GM18858 (cell line): ENCODE measurements at regions not wholly inside any gene's neighbourhood (a gene's known extent, or its start where the extent isn't known, plus 50 kb on each side); places are given as distances from the start of the nearest gene placed in this dataset.

ENCODE experiments used
- ATAC-seq: cut with Tn5 transposase; IDR thresholded peaks from one replicate; pipeline ENCODE4 v1.9.1; 2021; ENCODE audit not compliant: unreplicated experiment

- no peak for ATAC-seq
Measured at GRCh38 chr2:217393585-217394032, 533.7 kb upstream of the TNP1 start.

GRCh38 chr2:217392930-217393584, 533.2 kb upstream of the TNP1 start:
- no peak for ATAC-seq

DNA sequence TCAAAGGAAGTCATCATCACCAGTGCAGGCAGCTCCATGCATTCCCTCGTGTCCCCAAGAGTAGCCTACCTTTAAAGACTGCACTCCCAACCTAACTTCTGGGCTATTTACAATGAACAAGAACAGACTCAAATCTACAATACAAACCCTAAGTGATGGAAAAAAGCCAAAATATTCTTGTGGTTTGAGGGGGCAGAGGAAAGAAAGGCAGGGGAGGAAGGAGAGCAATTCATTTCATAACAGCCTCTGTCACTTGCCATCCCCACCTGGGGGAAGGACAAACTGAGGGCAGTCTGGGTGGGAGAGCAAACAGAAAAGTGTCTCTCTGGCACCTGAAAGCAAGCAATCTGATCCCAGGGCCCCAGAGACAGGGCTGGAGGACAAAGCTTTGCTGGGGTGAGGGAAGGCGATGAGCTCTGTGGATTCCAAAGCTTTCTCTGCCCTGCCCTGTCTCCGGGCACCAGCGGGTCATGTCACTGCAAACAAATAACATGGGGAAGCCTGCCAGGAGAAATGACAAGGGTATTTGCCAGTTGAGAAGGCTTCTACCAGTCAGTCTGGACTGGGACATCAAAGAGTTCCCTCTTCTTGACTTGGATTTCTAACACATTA, 528.0 kb upstream of the TNP1 start:
- ATAC-seq: no peak

DNA sequence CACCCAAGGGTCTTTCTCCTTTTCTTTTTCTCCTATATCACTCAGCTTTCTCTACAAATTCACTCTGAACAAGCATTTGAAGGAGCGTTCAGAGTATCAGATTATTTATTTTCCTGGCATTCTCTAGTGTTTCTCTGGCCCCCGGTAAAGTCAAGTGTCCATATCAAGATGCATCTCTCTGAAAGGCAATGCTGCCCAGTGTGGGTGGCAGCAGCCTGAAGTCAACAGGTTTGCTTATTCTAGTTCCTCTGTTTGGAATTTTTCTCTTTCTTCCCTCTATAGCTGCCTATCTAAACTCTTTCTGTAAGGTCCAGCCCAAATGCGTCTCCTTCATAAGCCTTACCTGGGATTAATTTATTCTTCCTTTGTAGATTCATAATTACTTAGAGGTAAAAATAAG, 526.2 kb upstream of the TNP1 start:
- ATAC-seq: no peak

- no peak for ATAC-seq
Measured at GRCh38 chr2:217383620-217384019, 523.8 kb upstream of the TNP1 start.

GRCh38 chr2:217382794-217383193, 522.9 kb upstream of the TNP1 start:
- no peak for ATAC-seq

DNA sequence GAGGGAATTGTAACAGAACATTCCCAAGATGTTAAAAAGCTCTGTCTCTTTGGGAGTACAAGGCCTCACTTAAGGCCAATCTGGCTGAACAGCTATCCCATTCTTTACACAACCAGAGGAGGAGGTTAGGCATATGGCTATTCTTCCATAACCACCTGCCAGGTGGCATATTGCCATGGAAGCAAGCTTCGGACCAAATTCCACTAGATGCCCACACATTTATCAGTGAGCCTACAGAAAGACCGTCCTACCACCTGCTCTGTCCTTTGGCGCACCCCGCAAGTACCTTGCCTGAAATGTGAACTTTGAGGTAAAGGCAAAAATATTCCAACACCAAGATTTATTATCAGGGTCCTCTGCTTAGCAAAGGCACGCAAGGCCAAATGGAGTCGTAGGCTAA, 519.9 kb upstream of the TNP1 start:
- no peak for ATAC-seq

GRCh38 chr2:217372794-217373193, 512.9 kb upstream of the TNP1 start:
- ATAC-seq: no peak

DNA sequence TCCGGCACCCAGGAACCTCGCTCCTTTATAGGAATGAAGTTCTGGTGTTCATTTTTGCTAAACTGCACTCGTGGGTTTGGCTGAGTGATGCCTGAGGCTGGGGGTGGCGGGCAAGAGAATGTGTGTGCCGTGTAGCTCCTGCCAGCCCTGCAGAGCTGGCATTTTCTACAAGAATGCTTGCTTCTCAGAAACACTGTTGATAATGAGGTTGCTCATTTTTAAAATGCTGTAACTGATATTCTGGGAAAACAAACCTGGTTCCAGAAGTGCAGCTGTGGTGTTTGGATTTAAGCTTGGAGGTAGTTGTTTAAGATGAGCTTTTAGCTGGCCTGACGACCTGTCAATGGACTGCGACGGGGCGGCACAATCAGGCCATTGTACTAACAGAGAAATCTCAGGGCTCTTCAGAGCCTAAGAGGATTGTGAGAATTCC, 511.9 kb upstream of the TNP1 start:
- ATAC-seq: no peak

DNA sequence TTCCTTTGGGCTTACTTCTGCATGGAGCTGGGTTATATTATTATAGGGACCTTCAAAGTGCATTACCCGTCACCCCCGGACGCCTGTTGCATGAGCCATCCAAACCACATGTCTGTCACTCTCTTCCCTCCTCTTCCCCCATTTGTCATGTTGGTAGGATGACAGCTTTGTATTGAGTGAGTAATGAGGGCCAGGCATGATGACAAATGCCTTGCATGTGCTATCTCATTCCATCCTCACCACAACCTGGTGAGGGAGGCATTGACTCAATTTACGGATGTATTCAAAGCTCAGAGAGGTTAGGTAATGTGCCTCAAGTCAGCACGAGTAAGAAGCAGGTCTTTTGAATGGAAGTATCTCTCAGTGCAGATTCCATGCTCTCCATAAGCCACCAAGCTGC, 510.5 kb upstream of the TNP1 start:
- ATAC-seq: no peak

DNA sequence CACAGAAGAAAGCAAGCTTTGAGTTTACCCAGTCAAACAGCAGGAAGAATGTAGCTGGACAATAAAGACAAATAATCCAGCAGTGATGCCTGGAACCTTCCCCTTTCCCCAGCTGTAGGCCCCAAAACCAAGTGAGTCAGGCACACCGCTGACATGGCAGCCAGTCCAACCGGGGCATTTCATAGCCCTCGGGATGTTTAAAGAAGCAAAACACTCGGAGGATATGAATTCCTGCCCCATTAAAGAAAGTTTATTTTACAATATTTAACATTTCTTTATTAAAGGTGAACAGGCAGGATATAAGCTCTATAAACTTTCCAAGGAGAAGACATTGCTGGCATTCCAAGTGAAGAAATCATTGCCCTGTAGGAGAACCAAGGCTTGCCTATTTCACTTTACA, 507.6 kb upstream of the TNP1 start:
- ATAC-seq: no peak

DNA sequence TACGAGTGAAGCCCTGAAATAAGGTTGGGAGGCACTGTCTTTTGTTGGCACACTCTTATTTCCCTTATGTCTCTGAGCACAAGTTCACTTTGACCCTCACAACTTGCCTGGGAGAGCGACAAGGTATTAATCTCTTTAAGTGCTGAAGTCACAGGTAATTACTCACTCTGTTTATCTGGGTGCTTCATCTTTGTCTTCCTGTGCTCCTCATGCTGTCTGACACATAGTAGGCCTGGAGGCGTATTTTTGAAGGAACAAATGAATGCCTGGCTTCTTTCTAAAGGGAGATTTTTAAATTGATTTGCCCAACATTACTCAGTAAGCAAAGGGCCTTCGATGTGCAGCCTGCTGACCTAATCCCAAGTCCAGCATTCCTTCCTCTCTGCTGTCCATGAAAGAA, 507.1 kb upstream of the TNP1 start:
- ATAC-seq: no peak

DNA sequence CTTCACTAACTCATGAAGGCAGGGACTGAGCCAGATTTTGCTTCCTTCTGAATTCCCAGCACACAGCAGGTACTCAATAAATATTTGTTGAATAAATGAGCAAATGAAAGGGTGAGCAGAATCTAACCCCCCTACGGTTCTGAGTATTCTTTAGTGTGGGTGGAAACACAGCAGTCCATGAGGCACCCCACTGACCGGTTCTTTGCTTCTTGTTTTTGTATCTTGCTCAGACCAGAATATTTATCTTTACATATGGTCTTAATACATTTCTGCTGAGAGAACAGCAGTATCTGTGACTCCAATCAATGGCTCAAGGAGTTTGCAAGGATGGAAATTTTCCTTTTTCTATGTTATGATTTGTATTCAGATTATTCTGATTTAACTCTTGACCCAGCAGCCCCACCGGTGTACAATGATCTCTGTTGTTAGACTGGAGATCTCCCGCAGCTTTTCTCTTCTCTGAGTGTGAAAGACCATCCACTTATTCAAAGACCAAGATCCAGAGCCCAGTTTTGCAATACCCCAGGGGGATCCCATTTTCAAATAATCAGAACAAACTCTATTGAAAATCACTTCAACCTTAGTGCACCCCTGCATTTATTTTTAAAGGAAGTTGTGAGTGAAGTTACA, 506.5 kb upstream of the TNP1 start:
- no peak for ATAC-seq

DNA sequence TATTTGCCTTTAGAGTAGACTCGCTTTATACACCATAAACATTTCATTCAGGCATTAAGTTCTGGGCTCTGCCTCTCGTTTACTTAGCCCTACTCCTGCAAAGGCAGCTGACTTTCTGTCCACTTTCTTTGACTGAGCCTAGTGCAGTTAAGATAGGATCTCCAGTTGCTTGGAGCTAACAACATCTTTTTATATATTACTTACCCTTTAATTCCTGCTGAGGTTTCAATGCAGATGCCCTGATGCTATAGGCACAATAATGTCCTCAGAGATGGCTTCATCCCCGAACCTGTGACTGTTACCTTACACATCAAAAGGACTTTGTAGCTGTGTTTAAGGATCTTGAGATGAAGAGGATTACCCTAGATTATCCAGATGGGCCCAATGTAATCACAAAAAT, 505.8 kb upstream of the TNP1 start:
- ATAC-seq: no peak

DNA sequence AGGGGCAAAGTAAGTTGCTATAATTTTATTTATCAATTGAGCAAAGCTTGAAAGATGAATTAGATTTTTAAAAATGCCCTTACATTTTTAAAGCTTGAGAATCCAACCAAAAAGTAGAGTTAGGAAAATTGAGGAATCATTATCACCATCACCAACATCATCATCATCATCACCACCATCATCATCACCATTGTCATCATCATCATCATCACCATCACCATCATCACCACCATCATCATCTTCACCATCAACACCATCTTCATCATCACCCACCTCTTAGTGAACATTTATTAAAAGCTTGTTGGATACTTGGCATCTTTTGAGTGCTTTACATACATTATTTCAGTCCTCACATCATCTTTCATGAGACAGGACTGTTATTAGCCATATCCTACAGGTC, 504.4 kb upstream of the TNP1 start:
- ATAC-seq: no peak

- no peak for ATAC-seq
Measured at GRCh38 chr2:217363470-217363869, 503.6 kb upstream of the TNP1 start.

DNA sequence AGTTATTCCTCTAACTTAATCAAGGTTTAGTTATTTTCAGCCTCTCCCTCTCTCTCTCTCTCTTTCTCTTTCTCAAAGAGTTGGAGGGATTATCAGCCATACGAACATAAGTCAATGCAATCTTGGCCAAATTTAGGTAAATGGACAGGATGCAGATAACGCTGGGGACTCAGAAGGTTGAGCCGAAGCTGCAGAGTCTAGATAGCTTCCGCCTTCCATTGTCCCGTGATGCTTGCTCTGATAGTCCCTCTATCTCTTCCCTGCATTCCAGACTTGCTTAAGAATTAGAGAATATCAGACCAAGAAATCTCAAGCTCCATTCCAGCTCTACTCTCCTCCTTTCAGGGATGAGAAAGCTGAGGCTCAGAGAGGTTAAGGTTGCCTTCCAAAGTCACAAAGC, 502.8 kb upstream of the TNP1 start:
- no peak for ATAC-seq

- no peak for ATAC-seq
Measured at GRCh38 chr2:217362286-217362685, 502.4 kb upstream of the TNP1 start.

DNA sequence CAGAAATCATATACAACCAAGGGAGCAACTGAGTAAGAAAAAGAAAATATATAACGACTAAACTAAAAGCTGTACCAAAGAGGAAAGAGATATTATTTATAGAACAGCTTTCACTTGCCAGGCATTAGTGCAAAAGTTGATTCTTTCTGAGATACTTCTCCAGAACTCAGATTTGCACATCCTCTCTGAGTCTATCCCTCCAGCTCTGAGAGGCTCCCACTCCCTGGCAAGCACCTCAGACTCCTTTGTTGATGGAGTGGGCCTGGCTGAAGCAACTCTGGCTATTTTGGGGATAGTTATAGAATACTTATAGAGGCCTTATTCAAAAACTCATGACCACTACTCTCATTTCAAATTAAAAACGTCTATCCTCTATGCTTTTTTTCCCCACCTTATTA, 501.6 kb upstream of the TNP1 start:
- ATAC-seq: no peak

DNA sequence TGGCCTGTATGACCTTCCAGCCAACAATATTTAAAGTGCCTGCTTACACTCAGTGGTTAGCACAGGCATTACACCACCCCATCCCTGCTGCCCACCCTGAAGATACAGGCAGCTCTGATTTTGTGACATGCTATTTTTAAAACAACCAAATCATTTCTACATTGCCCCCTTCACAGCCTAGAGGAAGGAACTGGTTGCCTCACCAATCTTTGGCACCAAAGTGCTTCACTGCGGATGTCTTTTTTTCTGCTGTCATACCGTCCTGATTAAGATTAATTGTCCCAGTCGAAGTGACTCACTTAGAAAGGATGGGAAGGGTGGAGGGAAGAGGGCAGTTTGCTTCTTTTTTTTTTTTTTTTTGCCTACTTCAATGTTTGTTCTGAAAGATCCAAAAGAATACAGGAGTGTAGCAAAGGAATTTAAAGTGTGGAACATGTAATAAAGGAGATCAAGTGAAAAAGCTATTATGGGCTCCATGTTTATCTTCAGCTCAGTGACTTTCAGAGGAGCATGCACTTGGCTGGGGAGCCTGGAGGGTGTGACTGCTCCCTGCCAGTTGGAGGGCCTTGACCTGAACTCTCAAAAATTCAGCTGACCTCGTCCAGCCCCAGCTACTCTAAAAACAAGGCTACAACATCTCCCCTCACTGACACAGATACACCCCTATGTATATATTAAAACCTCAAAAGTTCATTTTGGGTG, 501.1 kb upstream of the TNP1 start:
- no peak for ATAC-seq

- ATAC-seq: no peak
Measured at GRCh38 chr2:217360111-217360510, 500.2 kb upstream of the TNP1 start.
